Panc1 (cell line): ENCODE measurements at regions not wholly inside any gene's neighbourhood (a gene's known extent, or its start where the extent isn't known, plus 50 kb on each side); places are given as distances from the start of the nearest gene placed in this dataset.
"Not testable (repeated sequence)": the region's sequence is repeated elsewhere in the genome, so short reads cannot be mapped to it uniquely, and the experiment has no call there.

ENCODE experiments used
- ATAC-seq: fragments of 200-7000 bp; cut with Tn5 transposase; 2 replicates; pipeline ENCODE4 v1.9.1; 2020; ENCODE audit warnings: mild to moderate bottlenecking, moderate library complexity
- BruUV-seq: library from RNA; stranded (reverse); fragments of 400-500 nt; replicated peaks from 2 replicates; lab custom pipeline; 2021; lab: Mats Ljungman, UMichigan
- CTCF ChIA-PET: fragments of 300-600 bp; sonication (Branson Sonifier 250); formaldehyde crosslinking; loops from one replicate; lab custom pipeline; 2022; ENCODE audit warnings: antibody characterized with exemption; lab: Charles Lee
- POLR2A ChIA-PET: fragments of 300-600 bp; sonication (Branson Sonifier 250); formaldehyde crosslinking; loops from one replicate; lab custom pipeline; 2022; ENCODE audit warnings: antibody characterized with exemption; lab: Charles Lee
- DNase-seq: peaks from one replicate; pipeline ENCODE4 v3.0.0-alpha.2; 2010; ENCODE audit warnings: low read depth, low spot score
- H3K27ac ChIP-seq: 2 replicates; pipeline ENCODE4 v1.5.1; 2011; ENCODE audit warnings: mild to moderate bottlenecking, low read length, inconsistent platforms
- H3K27me3 ChIP-seq: fragments of 200-500 bp; sonication (Bioruptor generic); 2 replicates; pipeline ENCODE4 v1.6.0; 2014; ENCODE audit warnings: low read length, inconsistent platforms; ENCODE audit not compliant: control insufficient read depth, insufficient read depth
- H3K36me3 ChIP-seq: fragments of 200-500 bp; sonication (Bioruptor generic); 2 replicates; pipeline ENCODE4 v1.5.1; 2014; ENCODE audit warnings: inconsistent platforms, mild to moderate bottlenecking, low read length, moderate library complexity; ENCODE audit not compliant: control insufficient read depth, insufficient read depth
- H3K4me1 ChIP-seq: 2 replicates; pipeline ENCODE4 v1.5.1; 2011; ENCODE audit warnings: inconsistent platforms, mild to moderate bottlenecking, low read length, moderate library complexity; ENCODE audit not compliant: control insufficient read depth, insufficient read depth
- H3K4me3 ChIP-seq, 2 experiments: 2 replicates each; pipeline ENCODE4 v1.5.1; 2011 to 2012; ENCODE audit warnings: low read depth in 2 of 2, low read length in 2 of 2, mild to moderate bottlenecking in 2 of 2, inconsistent platforms in 1 of 2, moderate library complexity in 1 of 2
- H3K9me3 ChIP-seq: fragments of 200-500 bp; sonication (Bioruptor generic); 2 replicates; pipeline ENCODE4 v1.5.1; 2014; ENCODE audit warnings: low read depth, mild to moderate bottlenecking, inconsistent platforms, low read length, moderate library complexity; ENCODE audit not compliant: control insufficient read depth, insufficient read depth
- POLR2AphosphoS5 ChIP-seq: IDR thresholded peaks from 2 replicates; pipeline ENCODE4 v1.6.1; 2012; ENCODE audit warnings: mild to moderate bottlenecking, low read depth, low read length, moderate library complexity
- SIN3A ChIP-seq: IDR thresholded peaks from 2 replicates; pipeline ENCODE4 v1.6.1; 2012; ENCODE audit warnings: low read depth, mild to moderate bottlenecking, low read length, moderate library complexity, borderline replicate concordance; ENCODE audit not compliant: insufficient read depth
- TCF7L2 ChIP-seq: IDR thresholded peaks from 2 replicates; pipeline ENCODE4 v1.6.1; 2011; ENCODE audit warnings: mild to moderate bottlenecking, low read depth, low read length, inconsistent platforms
- in situ Hi-C: cut with HindIII; loops from 2 replicates; pipeline ENCODE4 v1.10.0; 2016; ENCODE audit warnings: low sequenced_read_pairs, low pct_unique_long_range_greater_than_20kb
- intact Hi-C: fragments of 100-400 bp; cut with micrococcal nuclease; formaldehyde crosslinking; loops from one replicate; pipeline ENCODE4 v1.10.0; 2022; ENCODE audit not compliant: unreplicated experiment
- TF ChIP-seq, protein P1 (sequence below): fragments of 450-650 bp; IDR thresholded peaks from 2 replicates; pipeline ENCODE4 v1.5.1; 2017; ENCODE audit warnings: mild to moderate bottlenecking
- TF ChIP-seq, protein P2 (sequence below), 2 experiments: IDR thresholded peaks; 2 replicates each; pipeline ENCODE4 v1.6.1; 2011 to 2012; ENCODE audit warnings: low read depth in 2 of 2, control low read depth in 1 of 2, low read length in 1 of 2, mild to moderate bottlenecking in 1 of 2, moderate library complexity in 1 of 2; ENCODE audit not compliant: insufficient read depth in 1 of 2

DNA sequence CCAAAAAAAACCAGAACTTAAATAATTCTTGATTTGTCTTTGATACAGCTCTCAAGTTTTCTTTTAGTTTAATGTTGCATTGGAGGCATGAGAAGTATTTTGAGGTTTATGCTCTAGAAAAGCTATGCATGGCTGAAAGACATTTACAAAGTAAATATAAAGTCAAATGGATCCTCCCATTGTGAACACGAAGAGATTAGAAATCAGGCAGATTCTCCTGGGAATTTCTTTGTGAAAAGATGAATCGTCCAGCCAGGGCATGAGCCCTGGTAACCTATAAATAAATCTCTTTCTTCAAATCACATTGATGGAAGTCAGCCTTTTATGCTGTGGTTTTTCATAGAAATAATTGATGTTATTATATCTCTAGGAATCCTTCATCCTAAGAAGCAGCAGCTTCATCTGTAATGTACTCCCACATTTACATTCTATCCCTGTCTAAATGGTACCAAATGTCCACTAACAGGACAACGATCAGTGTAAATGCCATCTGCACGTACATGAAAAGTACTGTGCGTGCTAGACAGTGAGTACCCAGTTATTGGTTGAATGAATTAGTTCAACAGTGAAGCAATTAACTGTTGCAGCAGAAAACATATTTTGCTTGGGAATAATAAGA lies 143.6 kb downstream of the ALDH8A1 start:
- H3K4me3 ChIP-seq, result no peak overlapping the region
- H3K27me3 ChIP-seq, result no peaks in the 10 kb centered on the region
- H3K4me1 ChIP-seq, result no peaks in the 10 kb centered on the region
- DNase-seq (no peak), ATAC-seq (no peak)
- no peaks in the 10 kb centered on the region for H3K36me3 ChIP-seq
- BruUV-seq, result no TSS peak
- no peaks in the 10 kb centered on the region for H3K9me3 ChIP-seq
- H3K27ac ChIP-seq, result no peak overlapping the region
- ChIA-PET CTCF (no interaction called here), POLR2A (no interaction called here)
- in situ Hi-C loops (no loop called here), intact Hi-C loops (no loop called here)
- no peak for TF ChIP-seq SIN3A
- no peak for TF ChIP-seq TCF7L2
- TF ChIP-seq, protein P1, sequence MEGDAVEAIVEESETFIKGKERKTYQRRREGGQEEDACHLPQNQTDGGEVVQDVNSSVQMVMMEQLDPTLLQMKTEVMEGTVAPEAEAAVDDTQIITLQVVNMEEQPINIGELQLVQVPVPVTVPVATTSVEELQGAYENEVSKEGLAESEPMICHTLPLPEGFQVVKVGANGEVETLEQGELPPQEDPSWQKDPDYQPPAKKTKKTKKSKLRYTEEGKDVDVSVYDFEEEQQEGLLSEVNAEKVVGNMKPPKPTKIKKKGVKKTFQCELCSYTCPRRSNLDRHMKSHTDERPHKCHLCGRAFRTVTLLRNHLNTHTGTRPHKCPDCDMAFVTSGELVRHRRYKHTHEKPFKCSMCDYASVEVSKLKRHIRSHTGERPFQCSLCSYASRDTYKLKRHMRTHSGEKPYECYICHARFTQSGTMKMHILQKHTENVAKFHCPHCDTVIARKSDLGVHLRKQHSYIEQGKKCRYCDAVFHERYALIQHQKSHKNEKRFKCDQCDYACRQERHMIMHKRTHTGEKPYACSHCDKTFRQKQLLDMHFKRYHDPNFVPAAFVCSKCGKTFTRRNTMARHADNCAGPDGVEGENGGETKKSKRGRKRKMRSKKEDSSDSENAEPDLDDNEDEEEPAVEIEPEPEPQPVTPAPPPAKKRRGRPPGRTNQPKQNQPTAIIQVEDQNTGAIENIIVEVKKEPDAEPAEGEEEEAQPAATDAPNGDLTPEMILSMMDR, result no peak
- TF ChIP-seq, protein P2, sequence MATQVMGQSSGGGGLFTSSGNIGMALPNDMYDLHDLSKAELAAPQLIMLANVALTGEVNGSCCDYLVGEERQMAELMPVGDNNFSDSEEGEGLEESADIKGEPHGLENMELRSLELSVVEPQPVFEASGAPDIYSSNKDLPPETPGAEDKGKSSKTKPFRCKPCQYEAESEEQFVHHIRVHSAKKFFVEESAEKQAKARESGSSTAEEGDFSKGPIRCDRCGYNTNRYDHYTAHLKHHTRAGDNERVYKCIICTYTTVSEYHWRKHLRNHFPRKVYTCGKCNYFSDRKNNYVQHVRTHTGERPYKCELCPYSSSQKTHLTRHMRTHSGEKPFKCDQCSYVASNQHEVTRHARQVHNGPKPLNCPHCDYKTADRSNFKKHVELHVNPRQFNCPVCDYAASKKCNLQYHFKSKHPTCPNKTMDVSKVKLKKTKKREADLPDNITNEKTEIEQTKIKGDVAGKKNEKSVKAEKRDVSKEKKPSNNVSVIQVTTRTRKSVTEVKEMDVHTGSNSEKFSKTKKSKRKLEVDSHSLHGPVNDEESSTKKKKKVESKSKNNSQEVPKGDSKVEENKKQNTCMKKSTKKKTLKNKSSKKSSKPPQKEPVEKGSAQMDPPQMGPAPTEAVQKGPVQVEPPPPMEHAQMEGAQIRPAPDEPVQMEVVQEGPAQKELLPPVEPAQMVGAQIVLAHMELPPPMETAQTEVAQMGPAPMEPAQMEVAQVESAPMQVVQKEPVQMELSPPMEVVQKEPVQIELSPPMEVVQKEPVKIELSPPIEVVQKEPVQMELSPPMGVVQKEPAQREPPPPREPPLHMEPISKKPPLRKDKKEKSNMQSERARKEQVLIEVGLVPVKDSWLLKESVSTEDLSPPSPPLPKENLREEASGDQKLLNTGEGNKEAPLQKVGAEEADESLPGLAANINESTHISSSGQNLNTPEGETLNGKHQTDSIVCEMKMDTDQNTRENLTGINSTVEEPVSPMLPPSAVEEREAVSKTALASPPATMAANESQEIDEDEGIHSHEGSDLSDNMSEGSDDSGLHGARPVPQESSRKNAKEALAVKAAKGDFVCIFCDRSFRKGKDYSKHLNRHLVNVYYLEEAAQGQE (IDR thresholded peaks at IDR 0.05; ENCODE audit: insufficient read depth in 1 of 2, low read depth in 2 of 2, low read length in 1 of 2), result no peak
- TF ChIP-seq POLR2AphosphoS5, result no peak

- no peak for DNase-seq
- TF ChIP-seq TCF7L2 (no peak), POLR2AphosphoS5 (no peak)
- in situ Hi-C loops, result no loop called here
- CTCF ChIA-PET, result interaction anchor here (0.6 kb wide), 1 partner anchor 166 kb away, joined by 4 read pairs; no protein-coding TSS in a partner anchor
- H3K27me3 ChIP-seq, result no peaks in the 10 kb centered on the region
- ATAC-seq, result no peak
- no peaks in the 10 kb centered on the region for H3K4me1 ChIP-seq
- no peak overlapping the region for H3K27ac ChIP-seq
- H3K4me3 ChIP-seq, result no peak overlapping the region
- intact Hi-C loops, result no loop called here
- H3K9me3 ChIP-seq, result no peaks in the 10 kb centered on the region
- BruUV-seq, result no TSS peak
- no peaks in the 10 kb centered on the region for H3K36me3 ChIP-seq
- POLR2A ChIA-PET, result no interaction called here
These were observed 144.7 kb downstream of the ALDH8A1 start for GRCh38 chr6:134805168-134805567.

GRCh38 chr6:134804311-134804710 lies 145.6 kb downstream of the ALDH8A1 start:
- BruUV-seq, H3K27ac ChIP-seq, POLR2A ChIA-PET, H3K27me3 ChIP-seq, intact Hi-C loops, ATAC-seq, DNase-seq, CTCF ChIA-PET, H3K4me3 ChIP-seq, in situ Hi-C loops, H3K36me3 ChIP-seq, H3K4me1 ChIP-seq, H3K9me3 ChIP-seq: not testable (repeated sequence)
